ENCODE measurements at regions not wholly inside any gene's neighbourhood (a gene's known extent, or its start where the extent isn't known, plus 50 kb on each side); places are given as distances from the start of the nearest gene placed in this dataset.

DNA sequence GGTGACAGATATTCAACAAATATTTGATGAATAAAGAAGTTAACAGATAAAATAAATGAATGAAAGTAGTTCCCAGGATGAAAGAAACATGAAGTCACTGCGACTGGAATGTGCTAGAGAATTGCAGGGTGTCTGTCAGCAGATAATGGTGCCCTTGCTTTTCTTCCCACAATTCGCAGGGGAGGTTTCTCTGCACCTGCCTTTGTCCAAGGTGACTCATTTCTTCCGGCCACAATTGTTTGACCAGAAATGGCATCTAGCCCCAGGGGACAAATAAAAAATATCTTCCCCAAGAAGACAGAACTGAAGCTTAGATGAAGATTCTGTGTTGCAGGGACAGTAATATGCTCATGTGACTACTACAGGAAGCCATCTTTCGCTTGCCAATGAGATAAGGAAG, 316.1 kb upstream of the TBX3 start:
- ChIA-PET CTCF (no interaction called here), POLR2A (no interaction called here)
- no TSS peak for BruUV-seq (replicated peaks)
- DNase-seq (ENCODE audit: unreplicated experiment), result peak; percentile 80
- Mint-ChIP-seq H3K27me3 (ENCODE audit: insufficient read depth, unreplicated experiment) (no peaks in the 10 kb centered on the region), H3K9me3 (ENCODE audit: unreplicated experiment) (no peaks in the 10 kb centered on the region), H3K36me3 (ENCODE audit: insufficient read depth, unreplicated experiment) (no peaks in the 10 kb centered on the region), H3K4me1 (ENCODE audit: insufficient read depth, unreplicated experiment) (peaks cover 22% of the 10 kb centered on the region), H3K4me3 (ENCODE audit: unreplicated experiment) (no peak overlapping the region), H3K27ac (ENCODE audit: low read depth, unreplicated experiment) (no peak overlapping the region)
- no peak for TF ChIP-seq CTCF (IDR thresholded peaks at IDR 0.05; ENCODE audit: unreplicated experiment)
- intact Hi-C loops (cut with micrococcal nuclease), result no loop called here

- no peaks in the 10 kb centered on the region for H3K36me3 Mint-ChIP-seq (ENCODE audit: insufficient read depth, unreplicated experiment)
- CTCF ChIA-PET, result no interaction called here
These were observed 314.8 kb upstream of the TBX3 start for GRCh38 chr12:114998750-114999128.

DNA sequence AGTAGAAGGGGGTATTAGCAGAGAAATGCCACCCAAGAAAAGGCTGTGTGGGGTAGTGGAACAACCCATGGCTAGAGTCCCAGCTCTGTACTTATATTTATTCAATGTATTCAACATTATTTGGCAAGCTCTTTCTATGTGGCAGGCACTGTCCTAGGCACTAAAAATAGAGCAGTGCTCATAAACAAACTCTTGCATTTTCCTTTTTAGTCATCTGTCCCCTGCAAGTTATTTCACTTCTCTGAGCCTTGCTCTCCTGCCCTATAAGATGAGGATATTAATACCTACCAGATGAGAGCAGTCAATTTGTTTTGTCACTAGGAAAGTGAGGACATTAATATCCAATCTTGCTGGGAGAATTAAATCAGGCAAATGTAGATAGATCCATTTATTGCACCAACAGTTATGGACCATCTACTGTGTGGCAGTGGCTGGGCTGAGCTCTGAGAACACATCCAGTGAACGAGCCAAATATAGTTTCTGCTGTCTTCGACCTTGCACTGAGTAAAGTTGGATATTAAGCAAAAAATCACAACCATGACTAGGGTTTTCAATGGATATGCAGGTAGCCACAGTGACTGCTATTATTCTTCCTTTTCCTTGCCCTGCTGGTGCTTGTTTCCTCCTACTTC, 314.3 kb upstream of the TBX3 start:
- no peak for DNase-seq (ENCODE audit: unreplicated experiment)
- BruUV-seq (replicated peaks), result no TSS peak
- ChIA-PET CTCF (no interaction called here), POLR2A (no interaction called here)
- no peak for TF ChIP-seq CTCF (IDR thresholded peaks at IDR 0.05; ENCODE audit: unreplicated experiment)
- intact Hi-C loops (cut with micrococcal nuclease), result no loop called here
- Mint-ChIP-seq H3K4me1 (ENCODE audit: insufficient read depth, unreplicated experiment) (peaks cover 15% of the 10 kb centered on the region), H3K27ac (ENCODE audit: low read depth, unreplicated experiment) (no peak overlapping the region), H3K4me3 (ENCODE audit: unreplicated experiment) (no peak overlapping the region), H3K27me3 (ENCODE audit: insufficient read depth, unreplicated experiment) (no peaks in the 10 kb centered on the region), H3K36me3 (ENCODE audit: insufficient read depth, unreplicated experiment) (no peaks in the 10 kb centered on the region), H3K9me3 (ENCODE audit: unreplicated experiment) (no peaks in the 10 kb centered on the region)

More at GRCh38 chr12:114998750-114999128, 314.8 kb upstream of the TBX3 start:
- POLR2A ChIA-PET, result no interaction called here
- Mint-ChIP-seq H3K27ac (ENCODE audit: low read depth, unreplicated experiment) (no peak overlapping the region), H3K4me1 (ENCODE audit: insufficient read depth, unreplicated experiment) (peaks cover 13% of the 10 kb centered on the region), H3K4me3 (ENCODE audit: unreplicated experiment) (no peak overlapping the region), H3K9me3 (ENCODE audit: unreplicated experiment) (no peaks in the 10 kb centered on the region), H3K27me3 (ENCODE audit: insufficient read depth, unreplicated experiment) (no peaks in the 10 kb centered on the region)
- no TSS peak for BruUV-seq (replicated peaks)
- DNase-seq (ENCODE audit: unreplicated experiment), result no peak
- intact Hi-C loops (cut with micrococcal nuclease), result no loop called here
- no peak for TF ChIP-seq CTCF (IDR thresholded peaks at IDR 0.05; ENCODE audit: unreplicated experiment)

DNA sequence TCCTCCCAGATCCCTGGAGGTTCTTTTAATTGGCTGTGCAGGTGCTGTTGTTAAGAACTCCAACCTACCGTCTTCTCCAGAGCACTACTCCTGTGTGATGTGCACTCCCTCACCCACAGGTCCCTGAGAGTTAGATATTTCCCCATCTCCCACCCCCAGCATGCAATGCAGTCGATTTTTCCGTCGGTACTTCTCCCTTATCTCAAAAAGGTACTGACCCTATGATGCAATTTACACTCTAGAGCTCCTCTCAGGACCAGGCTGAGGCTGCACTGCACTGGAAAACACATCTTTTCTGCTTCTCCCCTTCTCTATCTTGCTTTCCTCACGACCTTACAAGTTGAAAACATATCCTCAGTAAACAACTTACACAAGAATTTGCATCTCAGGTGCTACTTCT, 312.4 kb upstream of the TBX3 start:
- no peaks in the 10 kb centered on the region for H3K27me3 Mint-ChIP-seq (ENCODE audit: insufficient read depth, unreplicated experiment)
- H3K27ac Mint-ChIP-seq (ENCODE audit: low read depth, unreplicated experiment), result no peak overlapping the region
- intact Hi-C loops (cut with micrococcal nuclease), result no loop called here
- POLR2A ChIA-PET, result no interaction called here
- CTCF ChIA-PET, result no interaction called here
- DNase-seq (ENCODE audit: unreplicated experiment), result no peak
- no peak overlapping the region for H3K4me3 Mint-ChIP-seq (ENCODE audit: unreplicated experiment)
- TF ChIP-seq CTCF (IDR thresholded peaks at IDR 0.05; ENCODE audit: unreplicated experiment), result no peak
- H3K4me1 Mint-ChIP-seq (ENCODE audit: insufficient read depth, unreplicated experiment), result peaks cover 21% of the 10 kb centered on the region
- H3K9me3 Mint-ChIP-seq (ENCODE audit: unreplicated experiment), result no peaks in the 10 kb centered on the region
- H3K36me3 Mint-ChIP-seq (ENCODE audit: insufficient read depth, unreplicated experiment), result no peaks in the 10 kb centered on the region
- BruUV-seq (replicated peaks), result no TSS peak
